ENCODE measurements at regions not wholly inside any gene's neighbourhood (a gene's known extent, or its start where the extent isn't known, plus 50 kb on each side); places are given as distances from the start of the nearest gene placed in this dataset.

DNA sequence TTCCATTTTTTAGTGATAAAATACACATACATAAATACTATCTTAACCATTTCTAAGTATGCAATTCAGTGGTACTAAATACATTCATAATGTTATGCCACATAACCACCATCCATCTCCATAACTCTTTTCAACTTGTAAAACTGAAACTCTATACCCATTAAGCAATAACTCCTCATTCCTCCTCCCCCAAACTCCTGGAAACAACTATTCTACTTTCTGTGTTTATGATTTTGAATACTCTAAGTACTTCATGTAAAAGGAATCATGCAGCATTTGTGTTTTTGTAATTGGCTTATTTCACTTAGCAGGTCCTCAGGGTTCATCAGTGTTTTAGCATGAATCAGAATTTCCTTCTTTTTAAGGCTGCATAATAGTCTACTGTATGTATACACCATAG, 131.8 kb downstream of the TES start:
- TF ChIP-seq, protein P1, sequence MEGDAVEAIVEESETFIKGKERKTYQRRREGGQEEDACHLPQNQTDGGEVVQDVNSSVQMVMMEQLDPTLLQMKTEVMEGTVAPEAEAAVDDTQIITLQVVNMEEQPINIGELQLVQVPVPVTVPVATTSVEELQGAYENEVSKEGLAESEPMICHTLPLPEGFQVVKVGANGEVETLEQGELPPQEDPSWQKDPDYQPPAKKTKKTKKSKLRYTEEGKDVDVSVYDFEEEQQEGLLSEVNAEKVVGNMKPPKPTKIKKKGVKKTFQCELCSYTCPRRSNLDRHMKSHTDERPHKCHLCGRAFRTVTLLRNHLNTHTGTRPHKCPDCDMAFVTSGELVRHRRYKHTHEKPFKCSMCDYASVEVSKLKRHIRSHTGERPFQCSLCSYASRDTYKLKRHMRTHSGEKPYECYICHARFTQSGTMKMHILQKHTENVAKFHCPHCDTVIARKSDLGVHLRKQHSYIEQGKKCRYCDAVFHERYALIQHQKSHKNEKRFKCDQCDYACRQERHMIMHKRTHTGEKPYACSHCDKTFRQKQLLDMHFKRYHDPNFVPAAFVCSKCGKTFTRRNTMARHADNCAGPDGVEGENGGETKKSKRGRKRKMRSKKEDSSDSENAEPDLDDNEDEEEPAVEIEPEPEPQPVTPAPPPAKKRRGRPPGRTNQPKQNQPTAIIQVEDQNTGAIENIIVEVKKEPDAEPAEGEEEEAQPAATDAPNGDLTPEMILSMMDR (IDR thresholded peaks at IDR 0.05): no peak
- TF ChIP-seq POLR2A (IDR thresholded peaks at IDR 0.05): no peak
